ENCODE measurements at regions not wholly inside any gene's neighbourhood (a gene's known extent, or its start where the extent isn't known, plus 50 kb on each side); places are given as distances from the start of the nearest gene placed in this dataset.

DNA sequence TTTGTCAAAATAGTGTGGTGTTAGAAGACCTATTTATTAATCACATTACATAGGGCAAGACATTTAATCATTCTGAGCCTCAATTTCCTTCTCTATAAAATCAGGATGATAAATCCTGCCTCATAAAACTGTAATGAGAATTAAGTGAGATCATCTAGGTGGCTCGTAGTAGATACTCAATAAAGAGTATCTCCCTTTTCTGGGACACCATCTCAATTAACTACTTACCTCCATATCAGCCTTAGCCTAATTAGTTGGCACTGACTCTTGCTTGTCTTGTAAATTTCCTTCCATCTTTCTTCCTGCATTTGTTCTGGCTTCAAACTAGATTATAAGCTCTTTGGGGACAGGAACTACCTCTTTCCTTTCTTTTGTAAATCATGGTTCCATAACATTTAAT lies 102.6 kb upstream of the TNR start:
- peaks cover 66% of the 10 kb centered on the region for H3K27me3 ChIP-seq (ENCODE audit: insufficient read depth, low read length)
- TF ChIP-seq ZNF274 (IDR thresholded peaks at IDR 0.05; ENCODE audit: low read depth, low read length): no peak
- TF ChIP-seq, protein P1, sequence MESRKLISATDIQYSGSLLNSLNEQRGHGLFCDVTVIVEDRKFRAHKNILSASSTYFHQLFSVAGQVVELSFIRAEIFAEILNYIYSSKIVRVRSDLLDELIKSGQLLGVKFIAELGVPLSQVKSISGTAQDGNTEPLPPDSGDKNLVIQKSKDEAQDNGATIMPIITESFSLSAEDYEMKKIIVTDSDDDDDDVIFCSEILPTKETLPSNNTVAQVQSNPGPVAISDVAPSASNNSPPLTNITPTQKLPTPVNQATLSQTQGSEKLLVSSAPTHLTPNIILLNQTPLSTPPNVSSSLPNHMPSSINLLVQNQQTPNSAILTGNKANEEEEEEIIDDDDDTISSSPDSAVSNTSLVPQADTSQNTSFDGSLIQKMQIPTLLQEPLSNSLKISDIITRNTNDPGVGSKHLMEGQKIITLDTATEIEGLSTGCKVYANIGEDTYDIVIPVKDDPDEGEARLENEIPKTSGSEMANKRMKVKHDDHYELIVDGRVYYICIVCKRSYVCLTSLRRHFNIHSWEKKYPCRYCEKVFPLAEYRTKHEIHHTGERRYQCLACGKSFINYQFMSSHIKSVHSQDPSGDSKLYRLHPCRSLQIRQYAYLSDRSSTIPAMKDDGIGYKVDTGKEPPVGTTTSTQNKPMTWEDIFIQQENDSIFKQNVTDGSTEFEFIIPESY (IDR thresholded peaks at IDR 0.05; ENCODE audit: extremely low read depth, insufficient replicate concordance, low read length): no peak
- no peaks in the 10 kb centered on the region for H3K36me3 ChIP-seq (ENCODE audit: control insufficient read depth in 1 of 2, insufficient read depth in 2 of 2, low read length in 2 of 2)
- no peak overlapping the region for H3K4me2 ChIP-seq (ENCODE audit: low read length)
- ChIA-PET CTCF (no interaction called here), POLR2A (no interaction called here), RAD21 (ENCODE audit: low non-redundant PET in 1 of 2, low total read pairs in 2 of 2, uncharacterized antibody in 2 of 2, unreplicated experiment in 2 of 2) (no interaction called here)
- no peaks in the 10 kb centered on the region for H3K4me1 ChIP-seq (ENCODE audit: control insufficient read depth in 1 of 2, insufficient read depth in 2 of 2, low read length in 2 of 2)
- H4K20me1 ChIP-seq (ENCODE audit: insufficient read depth): no peaks in the 10 kb centered on the region
- H3K9ac ChIP-seq (ENCODE audit: low read length): no peak overlapping the region
- H3K9me3 ChIP-seq (ENCODE audit: control insufficient read depth in 1 of 2, insufficient read depth in 1 of 2, low read depth in 1 of 2, low read length in 2 of 2): no peaks in the 10 kb centered on the region
- ATAC-seq: no peak
- no peaks in the 10 kb centered on the region for H3K9me2 ChIP-seq (ENCODE audit: insufficient read depth)
- H2AFZ ChIP-seq (ENCODE audit: low read depth, low read length, poor library complexity, severe bottlenecking): no peak overlapping the region
- no TSS peak for BruUV-seq (replicated peaks)
- no peak for DNase-seq (ENCODE audit: low read depth, low spot score)
- no peak overlapping the region for H3K27ac ChIP-seq (ENCODE audit: low read depth, low read length)
- intact Hi-C loops (cut with micrococcal nuclease): loop anchor here (10.0 kb wide), 1 partner anchor 471 kb away; no protein-coding TSS in a partner anchor
- no peaks in the 10 kb centered on the region for H3K79me2 ChIP-seq (ENCODE audit: insufficient read depth, low read length)
- H3K4me3 ChIP-seq (replicated peaks in 1 of 2; ENCODE audit: low read depth in 1 of 2, low read length in 2 of 2): no peak overlapping the region

DNA sequence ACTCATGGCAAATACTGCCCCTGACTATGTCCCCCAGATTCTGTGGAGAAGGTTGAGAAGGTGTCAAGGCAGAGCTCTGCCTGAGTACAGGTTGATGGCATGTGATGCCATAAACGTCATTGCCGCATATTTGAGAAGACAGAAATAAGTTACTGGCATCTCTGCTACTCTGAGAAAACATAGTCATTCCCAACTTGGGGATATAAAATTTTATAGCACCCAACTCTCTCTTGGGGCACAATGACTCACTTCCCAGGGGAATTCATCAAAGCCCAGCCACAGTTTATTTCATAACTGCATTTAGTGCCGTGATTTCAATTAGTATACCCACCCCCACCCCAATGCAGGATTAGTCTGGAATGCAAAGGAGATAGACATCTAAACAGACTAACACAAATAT lies 101.9 kb upstream of the TNR start:
- BruUV-seq (replicated peaks): no TSS peak
- H2AFZ ChIP-seq (ENCODE audit: low read depth, low read length, poor library complexity, severe bottlenecking): no peak overlapping the region
- H4K20me1 ChIP-seq (ENCODE audit: insufficient read depth): no peaks in the 10 kb centered on the region
- H3K79me2 ChIP-seq (ENCODE audit: insufficient read depth, low read length): no peaks in the 10 kb centered on the region
- no peaks in the 10 kb centered on the region for H3K9me2 ChIP-seq (ENCODE audit: insufficient read depth)
- intact Hi-C loops (cut with micrococcal nuclease): loop anchor here (10.0 kb wide), 1 partner anchor 471 kb away; no protein-coding TSS in a partner anchor
- H3K4me1 ChIP-seq (ENCODE audit: control insufficient read depth in 1 of 2, insufficient read depth in 2 of 2, low read length in 2 of 2): no peaks in the 10 kb centered on the region
- H3K36me3 ChIP-seq (ENCODE audit: control insufficient read depth in 1 of 2, insufficient read depth in 2 of 2, low read length in 2 of 2): no peaks in the 10 kb centered on the region
- H3K4me3 ChIP-seq (replicated peaks in 1 of 2; ENCODE audit: low read depth in 1 of 2, low read length in 2 of 2): no peak overlapping the region
- DNase-seq (ENCODE audit: low read depth, low spot score) (no peak), ATAC-seq (no peak)
- H3K9me3 ChIP-seq (ENCODE audit: control insufficient read depth in 1 of 2, insufficient read depth in 1 of 2, low read depth in 1 of 2, low read length in 2 of 2): no peaks in the 10 kb centered on the region
- ChIA-PET RAD21 (ENCODE audit: low non-redundant PET in 1 of 2, low total read pairs in 2 of 2, uncharacterized antibody in 2 of 2, unreplicated experiment in 2 of 2) (no interaction called here), POLR2A (no interaction called here), CTCF (no interaction called here)
- H3K4me2 ChIP-seq (ENCODE audit: low read length): no peak overlapping the region
- no peak overlapping the region for H3K27ac ChIP-seq (ENCODE audit: low read depth, low read length)
- H3K9ac ChIP-seq (ENCODE audit: low read length): no peak overlapping the region
- peaks cover 71% of the 10 kb centered on the region for H3K27me3 ChIP-seq (ENCODE audit: insufficient read depth, low read length)
- TF ChIP-seq CBX3 (IDR thresholded peaks at IDR 0.05; ENCODE audit: low read depth) (no peak), POLR2A (IDR thresholded peaks at IDR 0.05; ENCODE audit: borderline replicate concordance, extremely low read depth, insufficient read depth, insufficient read length) (no peak), ELF1 (IDR thresholded peaks at IDR 0.05; ENCODE audit: borderline replicate concordance, low read depth) (no peak), TCF7L2 (IDR thresholded peaks at IDR 0.05; ENCODE audit: borderline replicate concordance, extremely low read depth, insufficient read depth, insufficient read length) (no peak), RAD21 (IDR thresholded peaks at IDR 0.05; ENCODE audit: low read depth) (no peak), SRF (IDR thresholded peaks at IDR 0.05; ENCODE audit: low read depth) (no peak), FOSL1 (IDR thresholded peaks at IDR 0.05; ENCODE audit: low read depth) (no peak), ZFX (IDR thresholded peaks at IDR 0.05) (no peak), YY1 (IDR thresholded peaks at IDR 0.05; ENCODE audit: extremely low read depth, insufficient replicate concordance, low read depth, low read length) (no peak), SIN3A (IDR thresholded peaks at IDR 0.05; ENCODE audit: low read depth) (no peak), CEBPB (IDR thresholded peaks at IDR 0.05; ENCODE audit: low read depth) (no peak)
- TF ChIP-seq, protein P1 (IDR thresholded peaks at IDR 0.05; ENCODE audit: extremely low read depth, insufficient replicate concordance, low read length): no peak
- TF ChIP-seq, protein P2, sequence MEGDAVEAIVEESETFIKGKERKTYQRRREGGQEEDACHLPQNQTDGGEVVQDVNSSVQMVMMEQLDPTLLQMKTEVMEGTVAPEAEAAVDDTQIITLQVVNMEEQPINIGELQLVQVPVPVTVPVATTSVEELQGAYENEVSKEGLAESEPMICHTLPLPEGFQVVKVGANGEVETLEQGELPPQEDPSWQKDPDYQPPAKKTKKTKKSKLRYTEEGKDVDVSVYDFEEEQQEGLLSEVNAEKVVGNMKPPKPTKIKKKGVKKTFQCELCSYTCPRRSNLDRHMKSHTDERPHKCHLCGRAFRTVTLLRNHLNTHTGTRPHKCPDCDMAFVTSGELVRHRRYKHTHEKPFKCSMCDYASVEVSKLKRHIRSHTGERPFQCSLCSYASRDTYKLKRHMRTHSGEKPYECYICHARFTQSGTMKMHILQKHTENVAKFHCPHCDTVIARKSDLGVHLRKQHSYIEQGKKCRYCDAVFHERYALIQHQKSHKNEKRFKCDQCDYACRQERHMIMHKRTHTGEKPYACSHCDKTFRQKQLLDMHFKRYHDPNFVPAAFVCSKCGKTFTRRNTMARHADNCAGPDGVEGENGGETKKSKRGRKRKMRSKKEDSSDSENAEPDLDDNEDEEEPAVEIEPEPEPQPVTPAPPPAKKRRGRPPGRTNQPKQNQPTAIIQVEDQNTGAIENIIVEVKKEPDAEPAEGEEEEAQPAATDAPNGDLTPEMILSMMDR (IDR thresholded peaks at IDR 0.05 in 2 of 3, conservative IDR thresholded peaks at IDR 0.05 in 1 of 3; ENCODE audit: borderline replicate concordance in 1 of 3, insufficient read depth in 1 of 3, low read depth in 2 of 3, low read length in 2 of 3): no peak
- TF ChIP-seq, protein P3, sequence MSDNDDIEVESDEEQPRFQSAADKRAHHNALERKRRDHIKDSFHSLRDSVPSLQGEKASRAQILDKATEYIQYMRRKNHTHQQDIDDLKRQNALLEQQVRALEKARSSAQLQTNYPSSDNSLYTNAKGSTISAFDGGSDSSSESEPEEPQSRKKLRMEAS (IDR thresholded peaks at IDR 0.05): no peak
